GM19023 (cell line): ENCODE measurements at regions not wholly inside any gene's neighbourhood (a gene's known extent, or its start where the extent isn't known, plus 50 kb on each side); places are given as distances from the start of the nearest gene placed in this dataset.
A peak's percentile ranks its signal among the peaks of the same experiment; 100 is the strongest.

Source experiments
- ATAC-seq: cut with Tn5 transposase; IDR thresholded peaks from one replicate; pipeline ENCODE4 v1.9.1; 2021; ENCODE audit warnings: mild to moderate bottlenecking, moderate library complexity; ENCODE audit not compliant: unreplicated experiment

- ATAC-seq, result no peak
Observed at GRCh38 chr2:64312622-64313397, 141.2 kb upstream of the LGALSL start.

GRCh38 chr2:64313398-64313723, 140.6 kb upstream of the LGALSL start:
- ATAC-seq, result no peak

GRCh38 chr2:64315291-64315960, 138.5 kb upstream of the LGALSL start:
- ATAC-seq, result no peak

- ATAC-seq, result no peak
Observed at GRCh38 chr2:64317707-64318475, 136.1 kb upstream of the LGALSL start.

GRCh38 chr2:64318476-64318748, 135.6 kb upstream of the LGALSL start:
- ATAC-seq, result no peak

- no peak for ATAC-seq
Observed at GRCh38 chr2:64319896-64320295, 134.1 kb upstream of the LGALSL start.

GRCh38 chr2:64322433-64322832, 131.5 kb upstream of the LGALSL start:
- no peak for ATAC-seq

GRCh38 chr2:64323197-64323596, 130.8 kb upstream of the LGALSL start:
- no peak for ATAC-seq

- no peak for ATAC-seq
Observed at GRCh38 chr2:64324746-64325410, 129.1 kb upstream of the LGALSL start.

- no peak for ATAC-seq
Observed at GRCh38 chr2:64325477-64325851, 128.5 kb upstream of the LGALSL start.

GRCh38 chr2:64325852-64326577, 127.9 kb upstream of the LGALSL start:
- ATAC-seq, result peak; percentile 81

GRCh38 chr2:64326578-64327050, 127.3 kb upstream of the LGALSL start:
- no peak for ATAC-seq

GRCh38 chr2:64327129-64327509, 126.8 kb upstream of the LGALSL start:
- ATAC-seq, result no peak

GRCh38 chr2:64327510-64328414, 126.2 kb upstream of the LGALSL start:
- ATAC-seq, result no peak

GRCh38 chr2:64328415-64328722, 125.6 kb upstream of the LGALSL start:
- ATAC-seq, result no peak

- ATAC-seq, result no peak
Observed at GRCh38 chr2:64328756-64329155, 125.2 kb upstream of the LGALSL start.

GRCh38 chr2:64329848-64330247, 124.1 kb upstream of the LGALSL start:
- ATAC-seq, result no peak

- no peak for ATAC-seq
Observed at GRCh38 chr2:64330281-64331113, 123.5 kb upstream of the LGALSL start.

- ATAC-seq, result no peak
Observed at GRCh38 chr2:64331114-64331645, 122.8 kb upstream of the LGALSL start.
